ENCODE measurements at regions not wholly inside any gene's neighbourhood (a gene's known extent, or its start where the extent isn't known, plus 50 kb on each side); places are given as distances from the start of the nearest gene placed in this dataset.

DNA sequence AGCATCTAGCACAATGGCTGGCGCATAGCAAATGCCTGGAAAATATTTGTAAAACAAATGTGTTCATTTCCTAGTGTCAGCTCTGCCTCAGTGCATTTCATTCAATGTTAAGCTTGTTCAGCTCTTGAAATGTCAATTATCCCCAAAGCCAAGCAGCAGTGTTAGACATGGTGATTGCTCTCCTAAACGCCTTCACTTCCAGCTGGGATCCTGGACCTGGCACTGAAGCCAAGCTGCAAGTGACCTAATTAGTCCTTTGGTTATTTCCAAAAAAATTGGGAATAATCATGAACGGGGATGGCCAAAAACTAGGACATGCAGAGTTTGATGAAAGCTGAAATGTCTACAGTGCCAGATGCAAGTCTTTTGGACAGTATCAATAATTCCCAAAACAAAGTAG, 54.9 kb upstream of the MDGA2 start:
- no peak for ATAC-seq
- no peak for TF ChIP-seq RARB (CRISPR knock-in tag; IDR thresholded peaks at IDR 0.05)
- no peak for TF ChIP-seq PPARA (CRISPR knock-in tag; IDR thresholded peaks at IDR 0.05; ENCODE audit: borderline replicate concordance)
- no peak for TF ChIP-seq SNAI2 (CRISPR knock-in tag; IDR thresholded peaks at IDR 0.05)
- TF ChIP-seq OSR1 (CRISPR knock-in tag; IDR thresholded peaks at IDR 0.05) = no peak
- TF ChIP-seq, protein P1, sequence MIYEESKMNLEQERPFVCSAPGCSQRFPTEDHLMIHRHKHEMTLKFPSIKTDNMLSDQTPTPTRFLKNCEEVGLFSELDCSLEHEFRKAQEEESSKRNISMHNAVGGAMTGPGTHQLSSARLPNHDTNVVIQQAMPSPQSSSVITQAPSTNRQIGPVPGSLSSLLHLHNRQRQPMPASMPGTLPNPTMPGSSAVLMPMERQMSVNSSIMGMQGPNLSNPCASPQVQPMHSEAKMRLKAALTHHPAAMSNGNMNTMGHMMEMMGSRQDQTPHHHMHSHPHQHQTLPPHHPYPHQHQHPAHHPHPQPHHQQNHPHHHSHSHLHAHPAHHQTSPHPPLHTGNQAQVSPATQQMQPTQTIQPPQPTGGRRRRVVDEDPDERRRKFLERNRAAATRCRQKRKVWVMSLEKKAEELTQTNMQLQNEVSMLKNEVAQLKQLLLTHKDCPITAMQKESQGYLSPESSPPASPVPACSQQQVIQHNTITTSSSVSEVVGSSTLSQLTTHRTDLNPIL (CRISPR knock-in tag; IDR thresholded peaks at IDR 0.05; ENCODE audit: low read depth) = no peak
- TF ChIP-seq, protein P2, sequence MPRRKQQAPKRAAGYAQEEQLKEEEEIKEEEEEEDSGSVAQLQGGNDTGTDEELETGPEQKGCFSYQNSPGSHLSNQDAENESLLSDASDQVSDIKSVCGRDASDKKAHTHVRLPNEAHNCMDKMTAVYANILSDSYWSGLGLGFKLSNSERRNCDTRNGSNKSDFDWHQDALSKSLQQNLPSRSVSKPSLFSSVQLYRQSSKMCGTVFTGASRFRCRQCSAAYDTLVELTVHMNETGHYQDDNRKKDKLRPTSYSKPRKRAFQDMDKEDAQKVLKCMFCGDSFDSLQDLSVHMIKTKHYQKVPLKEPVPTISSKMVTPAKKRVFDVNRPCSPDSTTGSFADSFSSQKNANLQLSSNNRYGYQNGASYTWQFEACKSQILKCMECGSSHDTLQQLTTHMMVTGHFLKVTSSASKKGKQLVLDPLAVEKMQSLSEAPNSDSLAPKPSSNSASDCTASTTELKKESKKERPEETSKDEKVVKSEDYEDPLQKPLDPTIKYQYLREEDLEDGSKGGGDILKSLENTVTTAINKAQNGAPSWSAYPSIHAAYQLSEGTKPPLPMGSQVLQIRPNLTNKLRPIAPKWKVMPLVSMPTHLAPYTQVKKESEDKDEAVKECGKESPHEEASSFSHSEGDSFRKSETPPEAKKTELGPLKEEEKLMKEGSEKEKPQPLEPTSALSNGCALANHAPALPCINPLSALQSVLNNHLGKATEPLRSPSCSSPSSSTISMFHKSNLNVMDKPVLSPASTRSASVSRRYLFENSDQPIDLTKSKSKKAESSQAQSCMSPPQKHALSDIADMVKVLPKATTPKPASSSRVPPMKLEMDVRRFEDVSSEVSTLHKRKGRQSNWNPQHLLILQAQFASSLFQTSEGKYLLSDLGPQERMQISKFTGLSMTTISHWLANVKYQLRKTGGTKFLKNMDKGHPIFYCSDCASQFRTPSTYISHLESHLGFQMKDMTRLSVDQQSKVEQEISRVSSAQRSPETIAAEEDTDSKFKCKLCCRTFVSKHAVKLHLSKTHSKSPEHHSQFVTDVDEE (CRISPR knock-in tag; IDR thresholded peaks at IDR 0.05) = no peak
- TF ChIP-seq, protein P3, sequence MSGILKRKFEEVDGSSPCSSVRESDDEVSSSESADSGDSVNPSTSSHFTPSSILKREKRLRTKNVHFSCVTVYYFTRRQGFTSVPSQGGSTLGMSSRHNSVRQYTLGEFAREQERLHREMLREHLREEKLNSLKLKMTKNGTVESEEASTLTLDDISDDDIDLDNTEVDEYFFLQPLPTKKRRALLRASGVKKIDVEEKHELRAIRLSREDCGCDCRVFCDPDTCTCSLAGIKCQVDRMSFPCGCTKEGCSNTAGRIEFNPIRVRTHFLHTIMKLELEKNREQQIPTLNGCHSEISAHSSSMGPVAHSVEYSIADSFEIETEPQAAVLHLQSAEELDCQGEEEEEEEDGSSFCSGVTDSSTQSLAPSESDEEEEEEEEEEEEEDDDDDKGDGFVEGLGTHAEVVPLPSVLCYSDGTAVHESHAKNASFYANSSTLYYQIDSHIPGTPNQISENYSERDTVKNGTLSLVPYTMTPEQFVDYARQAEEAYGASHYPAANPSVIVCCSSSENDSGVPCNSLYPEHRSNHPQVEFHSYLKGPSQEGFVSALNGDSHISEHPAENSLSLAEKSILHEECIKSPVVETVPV (CRISPR knock-in tag; IDR thresholded peaks at IDR 0.05) = no peak
- TF ChIP-seq ZNF70 (CRISPR knock-in tag; IDR thresholded peaks at IDR 0.05) = no peak
- TF ChIP-seq ZC3H10 (CRISPR knock-in tag; IDR thresholded peaks at IDR 0.05) = no peak
- no peak for TF ChIP-seq ESRRG (CRISPR knock-in tag; IDR thresholded peaks at IDR 0.05)
- no peak for TF ChIP-seq ZFP3 (CRISPR knock-in tag; IDR thresholded peaks at IDR 0.05)
- TF ChIP-seq, protein P4, sequence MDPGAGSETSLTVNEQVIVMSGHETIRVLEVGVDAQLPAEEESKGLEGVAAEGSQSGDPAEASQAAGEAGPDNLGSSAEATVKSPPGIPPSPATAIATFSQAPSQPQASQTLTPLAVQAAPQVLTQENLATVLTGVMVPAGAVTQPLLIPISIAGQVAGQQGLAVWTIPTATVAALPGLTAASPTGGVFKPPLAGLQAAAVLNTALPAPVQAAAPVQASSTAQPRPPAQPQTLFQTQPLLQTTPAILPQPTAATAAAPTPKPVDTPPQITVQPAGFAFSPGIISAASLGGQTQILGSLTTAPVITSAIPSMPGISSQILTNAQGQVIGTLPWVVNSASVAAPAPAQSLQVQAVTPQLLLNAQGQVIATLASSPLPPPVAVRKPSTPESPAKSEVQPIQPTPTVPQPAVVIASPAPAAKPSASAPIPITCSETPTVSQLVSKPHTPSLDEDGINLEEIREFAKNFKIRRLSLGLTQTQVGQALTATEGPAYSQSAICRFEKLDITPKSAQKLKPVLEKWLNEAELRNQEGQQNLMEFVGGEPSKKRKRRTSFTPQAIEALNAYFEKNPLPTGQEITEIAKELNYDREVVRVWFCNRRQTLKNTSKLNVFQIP (CRISPR knock-in tag; IDR thresholded peaks at IDR 0.05; ENCODE audit: borderline replicate concordance, low read depth) = no peak
- TF ChIP-seq ISL1 (CRISPR knock-in tag; IDR thresholded peaks at IDR 0.05) = no peak
- TF ChIP-seq TOX (CRISPR knock-in tag; IDR thresholded peaks at IDR 0.05; ENCODE audit: borderline replicate concordance) = no peak
- no peak for TF ChIP-seq CSDC2 (CRISPR knock-in tag; IDR thresholded peaks at IDR 0.05)
- no peak for TF ChIP-seq TCF4 (CRISPR knock-in tag; IDR thresholded peaks at IDR 0.05; ENCODE audit: borderline replicate concordance)
- no peak for TF ChIP-seq BACH2 (CRISPR knock-in tag; IDR thresholded peaks at IDR 0.05; ENCODE audit: borderline replicate concordance)
- TF ChIP-seq ZNF565 (CRISPR knock-in tag; conservative IDR thresholded peaks at IDR 0.05; ENCODE audit: low read depth) = no peak
- TF ChIP-seq, protein P5, sequence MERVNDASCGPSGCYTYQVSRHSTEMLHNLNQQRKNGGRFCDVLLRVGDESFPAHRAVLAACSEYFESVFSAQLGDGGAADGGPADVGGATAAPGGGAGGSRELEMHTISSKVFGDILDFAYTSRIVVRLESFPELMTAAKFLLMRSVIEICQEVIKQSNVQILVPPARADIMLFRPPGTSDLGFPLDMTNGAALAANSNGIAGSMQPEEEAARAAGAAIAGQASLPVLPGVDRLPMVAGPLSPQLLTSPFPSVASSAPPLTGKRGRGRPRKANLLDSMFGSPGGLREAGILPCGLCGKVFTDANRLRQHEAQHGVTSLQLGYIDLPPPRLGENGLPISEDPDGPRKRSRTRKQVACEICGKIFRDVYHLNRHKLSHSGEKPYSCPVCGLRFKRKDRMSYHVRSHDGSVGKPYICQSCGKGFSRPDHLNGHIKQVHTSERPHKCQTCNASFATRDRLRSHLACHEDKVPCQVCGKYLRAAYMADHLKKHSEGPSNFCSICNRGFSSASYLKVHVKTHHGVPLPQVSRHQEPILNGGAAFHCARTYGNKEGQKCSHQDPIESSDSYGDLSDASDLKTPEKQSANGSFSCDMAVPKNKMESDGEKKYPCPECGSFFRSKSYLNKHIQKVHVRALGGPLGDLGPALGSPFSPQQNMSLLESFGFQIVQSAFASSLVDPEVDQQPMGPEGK (CRISPR knock-in tag; IDR thresholded peaks at IDR 0.05; ENCODE audit: borderline replicate concordance) = no peak

Measured in SK-N-SH treated with all-trans-retinoic acid at 6 μM for 48 hours (cell line).